ENCODE measurements at regions not wholly inside any gene's neighbourhood (a gene's known extent, or its start where the extent isn't known, plus 50 kb on each side); places are given as distances from the start of the nearest gene placed in this dataset.

GRCh38 chr22:23001463-23001862 is 68.9 kb upstream of the GNAZ start:
- in situ Hi-C loops (cut with MboI; ENCODE audit: low sequenced_read_pairs, unreplicated experiment), result no loop called here

GRCh38 chr22:23002612-23003180 is 67.6 kb upstream of the GNAZ start:
- no peak for DNase-seq (ENCODE audit: low spot score)
- TF ChIP-seq CTCF (IDR thresholded peaks at IDR 0.05; ENCODE audit: borderline replicate concordance, control extremely low read depth, extremely low read depth, insufficient read depth, missing control alignments), result no peak
- in situ Hi-C loops (cut with MboI; ENCODE audit: low sequenced_read_pairs, unreplicated experiment), result no loop called here

More at GRCh38 chr22:23001463-23001862, 68.9 kb upstream of the GNAZ start:
- DNase-seq (ENCODE audit: low spot score), result no peak
- no peak for TF ChIP-seq CTCF (IDR thresholded peaks at IDR 0.05; ENCODE audit: borderline replicate concordance, control extremely low read depth, extremely low read depth, insufficient read depth, missing control alignments)

- DNase-seq (ENCODE audit: low spot score), result no peak
- TF ChIP-seq CTCF (IDR thresholded peaks at IDR 0.05; ENCODE audit: borderline replicate concordance, control extremely low read depth, extremely low read depth, insufficient read depth, missing control alignments), result no peak
- in situ Hi-C loops (cut with MboI; ENCODE audit: low sequenced_read_pairs, unreplicated experiment), result no loop called here
These were observed 62.5 kb upstream of the GNAZ start for GRCh38 chr22:23007823-23008222.

- in situ Hi-C loops (cut with MboI; ENCODE audit: low sequenced_read_pairs, unreplicated experiment), result no loop called here
- no peak for TF ChIP-seq CTCF (IDR thresholded peaks at IDR 0.05; ENCODE audit: borderline replicate concordance, control extremely low read depth, extremely low read depth, insufficient read depth, missing control alignments)
- no peak for DNase-seq (ENCODE audit: low spot score)
These were observed 61.4 kb upstream of the GNAZ start for GRCh38 chr22:23008896-23009295.

Measured in GM13976 (cell line).